Thyroid gland (tissue), 4 donors: ENCODE measurements at regions not wholly inside any gene's neighbourhood (a gene's known extent, or its start where the extent isn't known, plus 50 kb on each side); places are given as distances from the start of the nearest gene placed in this dataset.
"Not testable (repeated sequence)": the region's sequence is repeated elsewhere in the genome, so short reads cannot be mapped to it uniquely, and the experiment has no call there.

Experiments
- POLR2A ChIP-seq, 2 donors: fragments of 450-650 bp; IDR thresholded peaks; one replicate each; pipeline ENCODE4 v1.6.1; 2017; ENCODE audit warnings: antibody characterized with exemption in 2 of 2, mild to moderate bottlenecking in 2 of 2, moderate library complexity in 1 of 2
- TF ChIP-seq, protein P1 (sequence below), 6 experiments: fragments of 200-600 bp in 3 of 6; fragments of 450-650 bp in 3 of 6; sonication (generic) in 3 of 6; IDR thresholded peaks; one replicate each; pipeline ENCODE4 v1.5.1; 2016 to 2019; ENCODE audit warnings: antibody characterized with exemption in 6 of 6, mild to moderate bottlenecking in 2 of 6, inconsistent platforms in 1 of 6, moderate library complexity in 1 of 6

DNA sequence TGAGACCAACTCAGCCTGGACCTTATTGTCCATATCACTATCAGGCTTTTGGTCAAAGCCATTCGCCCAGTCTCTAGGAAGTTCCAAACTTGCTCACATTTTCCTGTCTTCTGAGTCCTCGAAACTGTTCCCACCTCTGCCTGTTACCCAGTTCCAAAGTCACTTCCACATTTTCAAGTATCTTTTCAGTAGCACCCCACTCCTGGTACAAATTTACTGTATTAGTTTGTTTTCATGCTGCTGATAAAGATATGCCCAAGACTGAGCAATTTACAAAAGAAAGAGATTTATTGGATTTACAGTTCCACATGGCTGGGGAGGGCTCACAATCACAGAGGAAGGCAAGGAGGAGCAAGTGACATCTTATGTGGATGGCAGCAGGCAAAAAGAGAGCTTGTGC is 932.0 kb upstream of the PCDH7 start:
- TF ChIP-seq, protein P1, sequence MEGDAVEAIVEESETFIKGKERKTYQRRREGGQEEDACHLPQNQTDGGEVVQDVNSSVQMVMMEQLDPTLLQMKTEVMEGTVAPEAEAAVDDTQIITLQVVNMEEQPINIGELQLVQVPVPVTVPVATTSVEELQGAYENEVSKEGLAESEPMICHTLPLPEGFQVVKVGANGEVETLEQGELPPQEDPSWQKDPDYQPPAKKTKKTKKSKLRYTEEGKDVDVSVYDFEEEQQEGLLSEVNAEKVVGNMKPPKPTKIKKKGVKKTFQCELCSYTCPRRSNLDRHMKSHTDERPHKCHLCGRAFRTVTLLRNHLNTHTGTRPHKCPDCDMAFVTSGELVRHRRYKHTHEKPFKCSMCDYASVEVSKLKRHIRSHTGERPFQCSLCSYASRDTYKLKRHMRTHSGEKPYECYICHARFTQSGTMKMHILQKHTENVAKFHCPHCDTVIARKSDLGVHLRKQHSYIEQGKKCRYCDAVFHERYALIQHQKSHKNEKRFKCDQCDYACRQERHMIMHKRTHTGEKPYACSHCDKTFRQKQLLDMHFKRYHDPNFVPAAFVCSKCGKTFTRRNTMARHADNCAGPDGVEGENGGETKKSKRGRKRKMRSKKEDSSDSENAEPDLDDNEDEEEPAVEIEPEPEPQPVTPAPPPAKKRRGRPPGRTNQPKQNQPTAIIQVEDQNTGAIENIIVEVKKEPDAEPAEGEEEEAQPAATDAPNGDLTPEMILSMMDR (IDR thresholded peaks at IDR 0.05) = not testable (repeated sequence)
- not testable (repeated sequence) for TF ChIP-seq POLR2A (IDR thresholded peaks at IDR 0.05)
